ENCODE measurements at regions not wholly inside any gene's neighbourhood (a gene's known extent, or its start where the extent isn't known, plus 50 kb on each side); places are given as distances from the start of the nearest gene placed in this dataset.

GRCh38 chr5:113680534-113680933, 167.0 kb downstream of the YTHDC2 start:
- H3K36me3 ChIP-seq: no peaks in the 10 kb centered on the region
- no peaks in the 10 kb centered on the region for H3K27me3 ChIP-seq
- H3K27ac ChIP-seq: no peak overlapping the region
- H3K4me1 ChIP-seq: no peaks in the 10 kb centered on the region
- intact Hi-C loops (cut with DNase I): no loop called here
- FAIRE-seq (no peak), DNase-seq (no peak), ATAC-seq (no peak)
- TF ChIP-seq, protein P1, sequence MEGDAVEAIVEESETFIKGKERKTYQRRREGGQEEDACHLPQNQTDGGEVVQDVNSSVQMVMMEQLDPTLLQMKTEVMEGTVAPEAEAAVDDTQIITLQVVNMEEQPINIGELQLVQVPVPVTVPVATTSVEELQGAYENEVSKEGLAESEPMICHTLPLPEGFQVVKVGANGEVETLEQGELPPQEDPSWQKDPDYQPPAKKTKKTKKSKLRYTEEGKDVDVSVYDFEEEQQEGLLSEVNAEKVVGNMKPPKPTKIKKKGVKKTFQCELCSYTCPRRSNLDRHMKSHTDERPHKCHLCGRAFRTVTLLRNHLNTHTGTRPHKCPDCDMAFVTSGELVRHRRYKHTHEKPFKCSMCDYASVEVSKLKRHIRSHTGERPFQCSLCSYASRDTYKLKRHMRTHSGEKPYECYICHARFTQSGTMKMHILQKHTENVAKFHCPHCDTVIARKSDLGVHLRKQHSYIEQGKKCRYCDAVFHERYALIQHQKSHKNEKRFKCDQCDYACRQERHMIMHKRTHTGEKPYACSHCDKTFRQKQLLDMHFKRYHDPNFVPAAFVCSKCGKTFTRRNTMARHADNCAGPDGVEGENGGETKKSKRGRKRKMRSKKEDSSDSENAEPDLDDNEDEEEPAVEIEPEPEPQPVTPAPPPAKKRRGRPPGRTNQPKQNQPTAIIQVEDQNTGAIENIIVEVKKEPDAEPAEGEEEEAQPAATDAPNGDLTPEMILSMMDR (IDR thresholded peaks at IDR 0.05): no peak
- 58 to 70% methylated on average over 2 of the region's 2 CpGs for WGBS, 2 donors
- H3K9me3 ChIP-seq: no peaks in the 10 kb centered on the region
- no peak overlapping the region for H3K4me3 ChIP-seq

- H3K4me3 ChIP-seq: no peak overlapping the region
- no peaks in the 10 kb centered on the region for H3K36me3 ChIP-seq
- no peak for FAIRE-seq
- no peaks in the 10 kb centered on the region for H3K9me3 ChIP-seq
- H3K4me1 ChIP-seq: no peaks in the 10 kb centered on the region
- TF ChIP-seq, protein P1 (IDR thresholded peaks at IDR 0.05): no peak
- WGBS, 2 donors: 34 to 41% methylated on average over 7 of the region's 7 CpGs
- H3K27ac ChIP-seq: no peak overlapping the region
- intact Hi-C loops (cut with DNase I): no loop called here
- no peak for DNase-seq
- peak in 1 of 4 donors; percentile 28 for ATAC-seq
- H3K27me3 ChIP-seq: no peaks in the 10 kb centered on the region
Measured at GRCh38 chr5:113682497-113683136, 169.1 kb downstream of the YTHDC2 start.

DNA sequence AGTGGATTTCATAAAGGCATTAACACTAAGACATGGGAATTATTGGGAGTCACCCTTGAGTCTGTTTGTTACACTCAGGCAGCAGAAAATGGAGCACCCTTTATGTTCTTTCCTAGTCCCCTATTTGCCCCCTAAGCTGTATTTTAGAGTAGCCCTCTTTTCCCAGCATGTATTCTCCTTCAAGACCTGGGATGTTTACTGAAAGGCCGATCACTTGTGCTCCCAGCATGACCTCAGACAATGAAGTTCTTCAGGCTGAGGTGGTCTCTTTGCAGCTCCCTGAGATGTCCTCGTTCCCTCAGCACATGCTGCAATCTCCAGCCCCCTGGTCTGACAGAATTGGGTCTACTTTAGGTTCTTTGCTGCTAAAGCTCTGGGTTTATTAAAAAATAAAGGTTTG, 169.7 kb downstream of the YTHDC2 start:
- Histone ChIP-seq H3K27ac (no peak overlapping the region), H3K4me3 (no peak overlapping the region), H3K36me3 (no peaks in the 10 kb centered on the region), H3K4me1 (no peaks in the 10 kb centered on the region), H3K27me3 (no peaks in the 10 kb centered on the region), H3K9me3 (no peaks in the 10 kb centered on the region)
- 75 to 78% methylated on average over 2 of the region's 2 CpGs for WGBS, 2 donors
- ATAC-seq (no peak), FAIRE-seq (no peak), DNase-seq (no peak)
- TF ChIP-seq, protein P1 (IDR thresholded peaks at IDR 0.05): no peak
- intact Hi-C loops (cut with DNase I): no loop called here

GRCh38 chr5:113686599-113686998, 173.1 kb downstream of the YTHDC2 start:
- TF ChIP-seq, protein P1 (IDR thresholded peaks at IDR 0.05): no peak
- DNase-seq: no peak
- intact Hi-C loops (cut with DNase I): no loop called here
- no peak for FAIRE-seq
- 73 to 89% methylated on average over 3 of the region's 3 CpGs for WGBS, 2 donors
- Histone ChIP-seq H3K27ac (no peak overlapping the region), H3K9me3 (no peaks in the 10 kb centered on the region), H3K4me3 (no peak overlapping the region), H3K36me3 (no peaks in the 10 kb centered on the region), H3K27me3 (peaks cover 0 to 5% (median 0%) of the 10 kb centered on the region in 4 donors), H3K4me1 (no peaks in the 10 kb centered on the region)
- ATAC-seq: no peak

GRCh38 chr5:113689647-113690046, 176.2 kb downstream of the YTHDC2 start:
- Histone ChIP-seq H3K36me3 (no peaks in the 10 kb centered on the region), H3K27me3 (peaks cover 0 to 5% (median 0%) of the 10 kb centered on the region in 4 donors), H3K27ac (no peak overlapping the region), H3K4me3 (no peak overlapping the region), H3K9me3 (no peaks in the 10 kb centered on the region), H3K4me1 (no peaks in the 10 kb centered on the region)
- ATAC-seq: no peak
- WGBS, 2 donors: 50 to 67% methylated on average over 1 of the region's 1 CpG
- TF ChIP-seq, protein P1 (IDR thresholded peaks at IDR 0.05): no peak
- FAIRE-seq: no peak
- DNase-seq: no peak
- intact Hi-C loops (cut with DNase I): no loop called here
